ENCODE measurements at regions not wholly inside any gene's neighbourhood (a gene's known extent, or its start where the extent isn't known, plus 50 kb on each side); places are given as distances from the start of the nearest gene placed in this dataset.

DNA sequence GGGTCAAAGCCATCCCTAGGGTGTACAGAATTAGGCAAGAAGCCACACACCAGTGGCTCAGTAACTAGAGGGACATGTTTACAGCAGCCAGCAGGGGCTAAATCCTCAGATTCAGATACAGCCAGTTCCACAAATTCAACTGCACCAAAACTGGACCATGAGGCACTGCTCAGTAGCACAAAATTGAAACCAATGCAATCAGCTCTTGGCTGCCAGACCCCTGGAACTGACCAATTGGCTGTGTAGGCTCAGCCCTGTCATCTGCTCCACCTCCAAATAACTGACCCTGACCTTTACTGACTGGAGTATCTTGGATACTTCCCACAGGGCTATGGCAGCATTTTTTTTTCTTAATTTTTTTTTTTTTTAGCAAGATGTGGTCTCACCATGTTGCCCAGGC is 226.5 kb downstream of the FOXO1 start:
- no peak for FAIRE-seq

DNA sequence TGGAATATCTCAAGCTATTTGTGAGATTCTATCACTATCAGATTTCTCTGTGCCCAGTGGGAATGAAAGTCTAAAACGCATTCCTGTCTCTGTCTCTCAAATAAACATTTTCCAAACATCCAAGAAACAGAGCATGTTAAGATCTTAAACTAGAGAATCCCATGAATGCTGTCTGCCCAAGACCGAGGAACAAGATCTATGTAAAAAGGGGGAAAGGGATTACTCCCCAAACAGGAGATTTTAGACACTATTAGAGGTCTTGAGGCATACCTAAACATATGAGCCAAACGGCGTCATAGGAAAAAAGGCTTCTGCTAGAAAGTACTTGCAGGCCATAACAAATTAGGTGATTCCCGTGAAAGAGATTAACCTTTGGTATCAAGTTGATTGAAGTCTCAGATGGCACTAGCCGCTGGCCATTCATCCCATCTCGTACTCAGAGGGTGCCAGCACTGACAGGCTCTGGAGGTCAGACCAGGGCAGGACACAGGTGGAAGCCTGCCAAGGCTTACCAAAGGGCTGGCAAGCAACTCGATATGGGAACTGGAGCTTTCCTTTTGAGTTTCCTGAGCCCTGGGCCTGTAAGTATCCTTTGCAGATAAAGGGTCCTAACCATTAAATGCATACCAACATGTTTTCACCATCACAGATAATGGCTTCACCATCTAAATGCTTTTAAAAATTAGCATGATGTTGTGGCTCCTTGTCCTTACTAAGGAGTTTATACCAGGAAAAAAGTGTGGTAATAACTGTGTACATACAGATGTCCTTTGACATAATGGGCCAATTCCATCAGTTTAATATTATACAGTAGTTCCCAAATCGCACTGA is 225.2 kb downstream of the FOXO1 start:
- no peak for FAIRE-seq

DNA sequence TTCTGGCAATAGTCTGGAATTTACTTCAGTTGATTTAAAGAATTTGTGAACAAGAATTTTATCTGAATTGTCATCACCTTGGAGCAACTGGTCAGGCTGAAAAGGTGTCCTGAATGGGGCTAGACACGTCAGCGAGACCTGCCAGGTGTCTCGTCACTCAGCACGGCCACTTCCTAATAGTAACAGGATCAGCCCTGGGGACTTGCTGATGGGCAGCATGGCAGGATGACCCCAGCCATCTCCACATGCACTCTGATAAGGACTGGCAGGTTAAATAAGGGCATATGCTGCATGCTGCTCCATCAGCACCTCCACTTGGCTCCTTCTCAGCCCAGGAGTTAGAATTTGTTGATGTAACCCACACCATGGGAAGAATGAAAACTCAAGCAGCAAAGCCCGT is 224.2 kb downstream of the FOXO1 start:
- FAIRE-seq, result no peak

DNA sequence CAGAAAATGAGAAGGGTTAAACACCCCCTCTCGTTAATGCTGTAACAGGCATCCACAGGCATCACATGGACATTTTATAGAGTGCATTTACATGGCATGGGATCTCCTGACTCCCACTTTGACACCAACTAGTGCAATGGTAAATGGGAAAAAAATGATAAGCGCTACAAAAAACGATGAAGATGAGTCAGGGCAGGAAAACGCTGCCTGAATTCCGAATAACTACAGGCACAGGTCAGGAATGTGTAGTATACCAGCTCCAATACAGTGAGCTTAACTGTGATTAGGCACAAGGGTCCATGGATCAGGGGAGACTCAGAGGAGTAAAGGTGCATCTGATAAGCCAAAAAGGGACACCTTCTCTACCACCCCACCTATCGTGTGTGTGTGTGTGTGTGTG is 223.6 kb downstream of the FOXO1 start:
- FAIRE-seq, result no peak

DNA sequence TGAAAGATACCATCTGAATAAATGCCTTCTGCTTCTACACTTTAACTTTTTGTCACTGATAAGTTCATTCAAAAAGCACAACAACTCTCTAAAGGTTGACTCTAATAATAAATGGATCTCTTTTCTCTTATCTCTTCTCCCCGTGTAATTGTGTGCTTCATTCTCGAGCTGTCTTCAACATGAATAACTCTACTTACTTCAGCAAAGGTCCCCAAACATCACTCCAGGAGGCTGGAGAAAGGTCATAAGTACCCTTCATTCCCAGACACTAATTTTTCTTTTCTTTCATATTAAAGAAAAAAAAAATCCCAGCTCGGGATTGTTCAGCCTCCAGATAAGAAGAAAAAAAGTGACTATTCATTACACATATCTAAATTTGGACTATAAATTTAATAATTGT is 222.2 kb downstream of the FOXO1 start:
- no peak for FAIRE-seq

DNA sequence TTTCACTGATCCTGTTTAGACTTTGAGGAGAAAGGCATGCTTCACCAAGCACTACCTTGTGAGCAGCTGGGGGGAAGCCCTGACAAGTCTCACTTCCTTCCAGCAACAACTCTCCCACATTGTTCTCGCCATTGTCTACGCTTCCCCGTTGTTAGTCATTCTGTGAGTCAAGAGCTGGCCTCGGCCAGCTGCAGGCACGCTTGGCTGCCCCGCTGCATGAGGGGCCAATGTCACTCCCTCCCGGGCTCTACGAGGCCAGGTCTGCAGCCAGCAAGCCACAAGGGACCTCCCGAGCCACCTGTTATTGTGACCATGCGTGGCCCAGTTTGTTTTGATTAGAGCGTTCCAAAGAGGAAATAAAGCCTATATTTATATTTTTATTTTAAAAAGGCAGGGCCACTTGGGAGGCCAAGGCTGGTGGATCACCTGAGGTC is 220.9 kb downstream of the FOXO1 start:
- FAIRE-seq, result no peak

DNA sequence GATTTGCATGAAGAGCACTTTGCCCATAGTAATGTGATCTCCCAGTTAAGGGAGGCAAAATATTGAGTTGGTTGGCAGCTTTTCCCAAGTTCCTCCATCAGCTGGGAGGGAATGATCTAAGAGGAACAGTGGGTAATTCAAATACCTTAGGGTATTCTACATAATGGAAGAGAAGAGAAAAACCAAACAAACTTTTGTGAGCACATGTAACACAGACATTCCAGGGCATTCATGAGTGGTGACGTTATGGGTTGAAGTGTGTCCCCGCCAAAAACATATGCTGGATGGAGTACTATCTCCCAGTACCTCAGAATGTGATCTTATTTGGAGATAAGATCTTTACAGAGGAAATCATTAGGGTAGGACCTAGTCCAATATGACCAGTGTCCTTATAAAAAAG is 220.1 kb downstream of the FOXO1 start:
- FAIRE-seq, result no peak

DNA sequence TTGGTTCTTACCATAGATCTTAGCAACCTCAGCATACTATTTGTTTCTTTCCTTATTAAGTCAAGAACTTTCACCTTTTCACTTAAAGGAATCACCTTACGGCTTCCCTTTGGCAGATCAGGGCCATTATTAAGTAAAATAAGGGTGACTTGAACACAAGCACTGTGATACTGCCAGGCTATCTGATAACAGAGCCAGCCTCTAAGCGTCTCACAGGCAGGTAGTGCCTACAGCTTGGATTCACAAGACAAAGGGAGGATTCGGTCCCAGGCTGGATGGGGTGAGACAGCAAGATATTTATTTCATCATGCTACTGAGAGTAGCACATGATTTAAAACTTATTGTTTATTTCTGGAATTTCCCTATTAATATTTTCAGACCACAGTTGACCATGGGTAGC is 218.6 kb downstream of the FOXO1 start:
- FAIRE-seq, result no peak

DNA sequence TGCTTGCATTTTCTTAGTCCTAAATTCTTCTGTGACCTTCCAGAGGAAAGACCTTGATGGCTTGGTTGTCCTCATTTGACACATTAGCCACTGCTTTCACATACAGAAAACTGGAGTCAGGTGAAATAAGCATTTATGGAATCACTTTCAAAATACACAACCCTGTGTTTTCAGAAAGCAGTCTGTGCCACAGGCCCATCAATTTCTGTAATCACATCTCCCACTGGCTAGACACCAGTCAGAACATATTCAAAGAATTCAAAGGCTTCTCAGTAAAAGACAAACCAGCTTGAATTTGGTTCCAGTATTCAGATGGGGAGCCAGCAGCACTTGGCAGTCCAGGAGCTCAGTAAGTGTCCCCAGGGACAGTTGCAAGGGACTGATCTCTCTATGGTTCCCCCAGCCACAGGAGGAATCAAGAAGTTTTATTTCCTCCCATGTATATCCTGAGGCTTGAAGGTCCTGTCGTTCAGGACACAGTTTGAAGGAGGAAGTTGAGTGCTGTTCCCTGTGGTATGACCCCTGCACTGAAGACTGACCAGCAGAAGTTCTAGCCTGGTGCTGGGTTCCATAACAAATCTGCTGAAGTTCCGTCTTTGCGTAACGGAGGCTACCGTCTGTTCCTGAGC is 214.3 kb downstream of the FOXO1 start:
- no peak for FAIRE-seq

DNA sequence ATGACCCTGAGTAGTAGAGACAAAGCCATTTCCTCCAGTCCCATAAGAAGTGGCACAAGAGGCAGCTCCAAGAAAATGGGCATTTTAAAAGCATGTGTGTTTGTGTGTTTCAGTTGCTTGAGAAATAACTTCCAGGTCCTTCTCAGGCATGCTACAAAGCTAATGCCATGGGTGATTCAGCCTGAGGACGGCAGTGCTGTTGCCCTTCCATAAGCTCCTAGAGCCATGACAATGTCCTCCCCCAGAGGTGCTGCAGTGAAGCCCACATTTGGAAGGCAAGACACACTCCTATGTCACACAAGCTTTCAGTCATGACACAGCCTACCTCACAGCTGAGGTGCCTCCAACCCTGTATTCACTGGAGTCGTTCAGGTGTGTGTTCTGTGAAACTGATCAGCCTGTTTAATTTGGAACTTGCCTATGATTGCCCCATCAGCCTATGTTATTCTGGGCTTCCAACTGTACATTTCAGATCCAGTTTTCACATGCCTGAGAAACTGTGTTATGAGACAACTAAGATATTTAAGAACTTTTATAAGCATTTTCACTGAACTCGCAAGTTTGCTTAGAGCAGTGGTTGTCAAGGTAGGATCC is 213.6 kb downstream of the FOXO1 start:
- FAIRE-seq, result no peak

DNA sequence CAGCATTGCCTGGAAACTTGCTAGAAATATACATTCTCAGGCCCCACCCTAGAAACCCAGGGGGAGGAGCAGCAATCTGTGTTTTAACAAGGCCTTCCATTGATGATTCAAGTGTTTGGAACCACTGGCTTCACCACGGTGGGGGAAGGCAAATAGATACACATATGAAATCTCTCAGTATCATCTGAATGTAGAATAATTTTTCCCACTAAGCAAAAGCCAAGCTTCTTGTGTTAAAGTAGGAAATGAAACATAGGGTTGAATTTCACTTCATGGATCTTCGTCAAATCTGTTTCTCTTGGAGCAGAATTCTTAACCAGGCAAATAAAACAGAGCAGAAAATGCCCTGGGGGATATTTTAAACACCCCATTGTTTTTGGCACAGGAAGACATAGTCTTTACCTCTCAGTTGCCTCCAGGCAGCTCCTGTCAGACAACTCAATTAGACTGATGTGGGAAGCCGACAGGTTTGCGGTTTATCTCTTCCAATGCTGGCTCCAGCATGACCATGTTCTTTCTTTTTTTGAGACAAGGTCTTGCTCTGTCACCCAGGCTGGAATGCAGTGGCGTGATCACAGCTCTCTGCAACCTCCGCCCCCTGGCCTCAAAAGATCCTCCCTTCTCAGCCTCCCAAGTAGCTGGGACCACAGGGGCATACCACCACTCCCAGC is 213.0 kb downstream of the FOXO1 start:
- no peak for FAIRE-seq

DNA sequence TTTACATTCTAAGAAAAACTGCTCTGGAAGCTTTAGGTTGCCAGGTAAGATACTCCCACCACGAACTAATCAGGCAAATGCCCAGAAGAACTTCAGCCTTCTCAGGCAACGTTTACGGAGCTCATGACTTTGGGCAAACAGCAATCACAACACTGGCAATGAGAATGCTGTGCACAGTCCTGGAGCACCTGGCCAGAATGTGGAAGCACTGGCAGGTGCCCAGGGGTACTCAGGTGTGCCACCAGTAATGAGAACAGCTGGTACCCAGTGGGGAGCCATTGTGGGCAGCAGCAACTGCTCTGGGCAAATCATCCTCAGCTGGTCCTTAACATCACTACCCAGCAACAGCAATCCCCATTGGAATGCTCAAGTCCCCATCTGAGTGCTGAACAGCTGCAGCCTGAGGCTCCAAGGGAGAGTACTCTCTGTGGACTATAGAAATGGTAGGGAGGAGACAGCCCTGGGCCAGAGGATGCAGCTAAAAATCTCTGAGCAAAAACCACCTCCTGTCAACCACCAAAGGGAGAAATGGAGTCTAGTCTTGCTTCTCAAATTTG is 210.0 kb downstream of the FOXO1 start:
- FAIRE-seq, result no peak

DNA sequence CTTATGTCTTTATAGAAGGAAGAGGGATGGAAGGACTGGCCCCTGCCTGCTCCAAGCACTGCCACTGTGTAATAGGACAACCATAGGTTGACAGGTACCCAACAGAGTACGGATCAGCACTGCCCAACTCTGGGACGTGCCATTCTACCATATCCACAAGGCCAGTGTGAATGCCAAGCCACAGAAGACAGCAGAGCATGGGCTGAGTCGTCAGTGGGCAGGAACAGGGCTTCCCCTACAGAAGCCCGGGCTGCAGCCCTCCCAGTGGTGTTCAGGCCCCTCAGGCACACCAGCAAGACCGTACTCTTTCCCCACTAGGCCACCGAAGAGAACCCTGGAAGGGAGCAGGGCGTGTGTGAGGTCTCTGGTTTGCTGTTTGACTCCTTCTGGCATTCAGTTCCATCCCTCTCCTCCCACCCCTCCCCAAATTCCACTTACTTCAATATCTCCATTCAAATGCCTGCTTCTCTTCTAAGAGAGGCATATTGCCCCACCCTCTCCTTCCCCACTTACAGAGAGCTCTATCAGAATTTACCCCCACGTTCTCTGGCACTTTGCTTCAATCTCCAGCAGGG is 209.4 kb downstream of the FOXO1 start:
- no peak for FAIRE-seq

DNA sequence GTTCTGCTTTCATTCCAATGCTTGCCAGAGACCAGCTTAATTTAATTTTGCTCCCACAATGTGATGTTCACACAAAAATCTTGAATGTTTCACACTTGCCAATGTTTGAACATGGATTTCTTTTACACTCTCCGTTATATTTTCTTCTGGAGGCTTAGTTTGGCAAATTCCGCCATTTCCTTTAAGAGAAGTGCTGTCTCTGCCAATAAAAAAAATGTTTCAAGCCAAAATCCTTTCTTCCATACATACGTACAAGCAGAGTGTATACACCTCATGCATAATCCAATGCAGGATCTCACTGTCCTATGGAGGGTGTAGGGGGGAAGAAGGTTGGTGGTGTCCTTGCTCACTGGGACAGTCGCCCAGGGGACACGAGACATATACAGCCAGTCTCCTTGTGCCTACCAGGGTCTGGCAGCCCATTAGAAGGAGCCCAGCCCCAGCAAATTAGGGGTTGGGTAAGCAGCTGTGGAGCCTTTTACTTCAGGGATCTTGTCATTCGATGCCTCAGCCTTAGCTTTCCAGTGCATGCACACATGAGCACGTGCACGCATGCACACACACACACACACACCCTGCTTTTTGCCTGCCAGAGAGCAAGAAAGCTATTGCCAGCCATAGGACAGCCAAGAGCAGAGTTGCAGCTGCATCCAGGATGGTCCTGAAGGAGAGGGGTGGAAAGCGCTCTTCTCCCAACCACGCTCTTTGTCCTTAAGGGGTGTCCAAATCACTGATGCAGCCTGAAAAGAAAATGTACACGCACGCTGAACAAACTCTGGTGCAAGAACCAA is 208.3 kb downstream of the FOXO1 start:
- no peak for FAIRE-seq

DNA sequence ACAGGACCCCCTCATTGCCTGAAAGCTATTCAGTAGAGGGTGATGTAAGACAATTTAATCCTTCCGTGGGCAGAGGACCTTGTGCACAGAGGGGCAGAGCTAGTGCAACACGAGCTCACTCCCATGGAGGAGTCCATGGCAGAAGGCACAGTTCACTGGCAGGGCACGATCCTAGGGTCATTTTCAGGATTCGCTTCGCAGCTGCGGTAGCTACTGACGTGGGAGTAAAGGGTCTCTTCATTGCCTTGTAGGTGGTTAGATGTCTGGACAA is 207.8 kb downstream of the FOXO1 start:
- FAIRE-seq, result no peak

DNA sequence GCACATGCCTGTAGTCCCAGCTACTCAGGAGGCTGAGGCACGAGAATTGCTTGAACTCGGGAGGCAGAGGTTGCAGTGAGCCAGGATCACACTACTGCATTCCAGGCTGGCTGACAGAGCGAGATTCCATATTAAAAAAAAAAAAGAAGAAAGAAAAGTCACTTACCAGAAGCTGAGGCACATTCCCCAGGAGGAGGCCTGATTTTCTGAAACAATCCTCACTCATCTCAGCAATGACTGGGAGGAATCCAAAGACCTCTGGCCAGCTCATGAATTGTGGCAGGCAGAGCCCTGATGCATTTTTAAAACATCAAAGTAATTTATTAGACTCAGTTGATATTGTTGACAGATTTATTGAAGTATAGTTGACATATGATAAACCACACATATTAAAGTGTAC is 206.3 kb downstream of the FOXO1 start:
- FAIRE-seq, result no peak

DNA sequence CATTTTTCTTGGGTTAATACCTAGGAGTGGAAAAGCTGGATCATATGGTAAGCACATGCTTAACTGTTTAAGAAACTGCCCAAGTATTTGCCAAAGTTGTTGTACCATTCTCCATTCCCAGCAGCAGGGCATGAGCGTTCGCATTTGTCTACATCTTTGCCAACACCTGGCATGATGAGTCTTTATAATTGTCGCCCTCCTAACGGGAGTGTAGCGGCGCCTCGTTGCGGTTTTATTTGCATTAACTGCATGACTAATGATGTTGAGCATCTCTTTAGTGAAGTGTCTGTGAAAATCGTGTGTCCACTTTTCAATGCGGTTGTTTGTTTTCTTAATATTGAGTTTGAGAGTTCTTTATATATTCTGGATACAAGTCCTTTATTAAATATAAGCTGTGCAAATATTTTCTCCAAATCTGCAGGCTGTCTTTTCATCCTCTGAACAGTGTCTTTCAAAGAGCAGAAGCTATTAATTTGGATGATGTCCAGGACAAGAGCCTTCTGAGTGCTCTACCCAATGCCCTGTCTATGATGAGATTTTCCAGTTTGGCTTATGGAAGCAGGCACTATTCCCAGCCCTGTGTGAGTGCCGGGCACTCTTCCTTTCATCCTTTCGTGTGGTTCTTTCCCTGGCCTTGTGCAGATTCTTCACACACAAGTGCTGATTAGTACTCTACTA is 202.0 kb downstream of the FOXO1 start:
- no peak for FAIRE-seq

DNA sequence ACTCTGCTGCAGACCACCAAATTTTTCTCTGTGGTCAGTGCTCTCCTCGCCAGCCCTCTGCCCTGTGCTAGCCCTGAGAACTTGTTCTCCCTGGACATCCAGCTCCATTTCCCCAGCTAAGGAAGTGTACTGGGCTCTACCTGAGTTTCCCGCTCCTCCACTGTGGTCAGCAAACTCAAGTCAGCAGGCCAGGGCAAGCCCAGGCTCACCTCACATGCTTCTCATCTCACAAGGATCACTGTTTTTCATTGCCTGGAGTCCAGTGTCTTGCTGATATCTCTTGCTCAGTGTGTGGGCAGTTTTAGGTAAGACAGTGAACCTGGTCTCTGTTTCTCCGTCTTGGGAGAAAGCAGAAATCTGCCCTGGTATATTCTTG is 201.4 kb downstream of the FOXO1 start:
- FAIRE-seq, result no peak

DNA sequence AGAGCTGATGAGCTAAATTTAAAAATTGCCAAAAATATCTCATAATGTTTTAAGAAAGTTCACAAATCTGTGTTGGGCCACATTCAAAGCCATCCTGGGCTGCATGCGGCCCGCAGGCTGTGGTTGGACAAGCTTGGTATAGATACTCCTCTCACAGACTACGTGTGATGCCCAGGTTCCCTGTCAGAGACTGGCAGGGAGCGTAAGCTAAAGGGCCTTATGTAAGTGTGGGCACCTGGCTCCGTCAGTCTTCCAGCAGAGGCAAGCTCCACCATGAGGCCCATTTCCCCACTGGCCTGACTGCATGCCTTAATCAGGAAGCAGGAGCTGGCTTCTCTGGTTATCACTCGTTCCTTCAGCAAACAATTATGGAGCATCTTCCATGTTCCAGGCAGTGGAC is 200.2 kb downstream of the FOXO1 start:
- no peak for FAIRE-seq

DNA sequence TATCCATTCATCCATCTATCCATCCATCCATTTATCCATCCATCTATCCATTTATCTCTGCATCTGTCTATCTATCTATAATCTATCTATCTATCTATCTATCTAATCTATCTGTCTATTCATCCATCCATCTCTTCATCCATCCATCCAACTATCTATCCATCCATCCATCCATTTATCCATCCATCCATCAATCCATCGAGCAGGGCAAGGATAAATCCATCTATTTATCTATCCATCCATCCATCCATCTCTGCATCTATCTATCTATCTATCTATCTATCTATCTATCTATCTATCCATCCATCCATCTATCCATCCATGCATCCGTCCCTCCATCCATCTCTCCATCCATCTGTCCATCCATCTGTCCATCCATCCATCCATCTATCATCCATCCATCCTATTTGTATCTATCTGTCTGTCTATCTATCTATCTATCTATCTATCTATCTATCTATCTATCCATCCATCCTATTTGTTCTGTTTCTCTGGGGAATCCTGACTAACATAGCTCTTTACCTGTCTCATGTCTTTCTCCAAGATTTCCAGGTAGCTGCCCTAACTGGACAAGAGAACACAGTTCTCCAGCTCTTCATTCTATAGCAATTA is 198.1 kb downstream of the FOXO1 start:
- FAIRE-seq, result no peak

DNA sequence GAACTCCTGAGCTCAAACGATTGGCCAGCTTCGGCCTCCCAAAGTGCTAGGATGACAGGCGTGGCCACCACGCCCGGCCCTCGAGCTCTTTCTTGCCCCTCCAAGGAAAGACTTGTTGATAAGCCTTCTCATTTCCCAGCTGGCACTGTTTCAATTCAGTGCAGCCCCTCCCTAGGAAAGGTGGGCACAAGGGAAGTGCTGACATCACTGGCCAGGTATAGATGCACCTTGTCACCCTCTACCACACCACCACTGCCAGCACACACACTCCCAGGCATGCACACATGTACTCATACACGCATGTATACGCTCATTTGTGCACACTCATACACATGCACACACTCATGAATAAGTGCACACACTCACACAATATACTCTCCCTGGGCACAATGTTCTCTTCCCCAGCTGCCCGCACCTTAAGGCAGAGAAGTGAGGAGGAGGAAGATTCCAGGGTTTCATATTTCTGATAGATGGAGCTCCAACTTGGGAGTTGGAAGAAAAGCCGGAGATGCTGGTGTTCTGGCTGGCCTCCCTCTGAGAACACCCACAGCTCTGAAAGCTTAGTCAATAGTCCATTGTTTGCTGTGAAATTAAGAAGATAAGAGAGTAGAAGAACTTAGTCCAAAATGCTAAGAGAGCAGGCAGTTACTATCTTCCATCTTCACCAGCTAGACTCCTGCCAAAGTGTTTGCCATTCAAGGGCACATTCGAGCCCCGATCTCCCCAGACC is 196.7 kb downstream of the FOXO1 start:
- FAIRE-seq, result no peak
